CD4-positive, alpha-beta T cell (primary cell): ENCODE measurements at regions not wholly inside any gene's neighbourhood (a gene's known extent, or its start where the extent isn't known, plus 50 kb on each side); places are given as distances from the start of the nearest gene placed in this dataset.

Source experiments
- ATAC-seq: fragments of 200-7000 bp; cut with Tn5 transposase; one replicate; pipeline ENCODE4 v1.10.0; 2022; ENCODE audit warnings: mild to moderate bottlenecking; ENCODE audit not compliant: poor library complexity
- CTCF ChIA-PET: fragments of 350-600 bp; sonication (Branson Sonifier 250); formaldehyde crosslinking; loops from one replicate; lab custom pipeline; 2021; ENCODE audit warnings: antibody characterized with exemption, inconsistent platforms; lab: Charles Lee
- POLR2A ChIA-PET: fragments of 350-600 bp; sonication (Branson Sonifier 250); formaldehyde crosslinking; loops from one replicate; lab custom pipeline; 2021; ENCODE audit warnings: antibody characterized with exemption, inconsistent platforms; lab: Charles Lee
- DNase-seq, 14 experiments: peaks; one replicate each; pipeline ENCODE4 v3.0.0-alpha.2; 2013 to 2020; ENCODE audit warnings: mixed read lengths in 2 of 14
- H3K27ac ChIP-seq, 2 donors: one replicate each; pipeline versions ENCODE4 v1.5.1 to v1.7.0; 2013; ENCODE audit warnings: low read length in 2 of 2, low read depth in 1 of 2, mild to moderate bottlenecking in 1 of 2
- H3K27me3 ChIP-seq, 2 experiments: 1 replicate in 1 of 2; 2 replicates in 1 of 2; pipeline versions ENCODE4 v1.6.1 to v1.7.0; 2013; ENCODE audit warnings: low read length in 2 of 2, control low read depth in 1 of 2, mild to moderate bottlenecking in 1 of 2, moderate library complexity in 1 of 2; ENCODE audit not compliant: insufficient read depth in 2 of 2, control insufficient read depth in 1 of 2
- H3K36me3 ChIP-seq: one replicate; pipeline ENCODE4 v1.6.1; 2013; ENCODE audit warnings: low read length, control low read depth; ENCODE audit not compliant: insufficient read depth
- H3K4me1 ChIP-seq: one replicate; pipeline ENCODE4 v1.6.1; 2013; ENCODE audit warnings: low read length, control low read depth; ENCODE audit not compliant: insufficient read depth
- H3K4me3 ChIP-seq: one replicate; pipeline ENCODE4 v1.5.1; 2013; ENCODE audit warnings: mild to moderate bottlenecking, low read length, moderate library complexity
- H3K9me3 ChIP-seq, 2 experiments: 1 replicate in 1 of 2; 2 replicates in 1 of 2; pipeline versions ENCODE4 v1.6.1 to v1.7.0; 2013; ENCODE audit warnings: low read length in 2 of 2, mild to moderate bottlenecking in 2 of 2, control low read depth in 1 of 2, moderate library complexity in 1 of 2; ENCODE audit not compliant: control insufficient read depth in 1 of 2, insufficient read depth in 1 of 2
- H3K27ac Mint-ChIP-seq: one replicate; pipeline ENCODE4 v1.8.0; 2020; ENCODE audit warnings: mixed read lengths
- H3K27me3 Mint-ChIP-seq: one replicate; pipeline ENCODE4 v1.8.0; 2021; ENCODE audit warnings: mixed read lengths
- H3K36me3 Mint-ChIP-seq: one replicate; pipeline ENCODE4 v1.8.0; 2021; ENCODE audit warnings: low read depth, mixed read lengths
- H3K4me1 Mint-ChIP-seq: one replicate; pipeline ENCODE4 v1.8.0; 2021; ENCODE audit warnings: low read depth, mixed read lengths
- H3K4me3 Mint-ChIP-seq: one replicate; pipeline ENCODE4 v1.8.0; 2020; ENCODE audit warnings: mild to moderate bottlenecking, mixed read lengths
- H3K9me3 Mint-ChIP-seq: one replicate; pipeline ENCODE4 v1.8.0; 2020; ENCODE audit warnings: mixed read lengths
- intact Hi-C, 2 experiments: fragments of 100-400 bp; cut with DNase I in 1 of 2; cut with micrococcal nuclease in 1 of 2; formaldehyde crosslinking; loops; one replicate each; pipeline versions ENCODE4 v1.15.1 to v1.9.0; 2023 to 2025; cut with DNase I, micrococcal nuclease
- TF ChIP-seq, protein P1 (sequence below): fragments of 200-600 bp; IDR thresholded peaks from one replicate; pipeline ENCODE4 v1.8.0; 2022; ENCODE audit warnings: antibody characterized with exemption, mild to moderate bottlenecking

DNA sequence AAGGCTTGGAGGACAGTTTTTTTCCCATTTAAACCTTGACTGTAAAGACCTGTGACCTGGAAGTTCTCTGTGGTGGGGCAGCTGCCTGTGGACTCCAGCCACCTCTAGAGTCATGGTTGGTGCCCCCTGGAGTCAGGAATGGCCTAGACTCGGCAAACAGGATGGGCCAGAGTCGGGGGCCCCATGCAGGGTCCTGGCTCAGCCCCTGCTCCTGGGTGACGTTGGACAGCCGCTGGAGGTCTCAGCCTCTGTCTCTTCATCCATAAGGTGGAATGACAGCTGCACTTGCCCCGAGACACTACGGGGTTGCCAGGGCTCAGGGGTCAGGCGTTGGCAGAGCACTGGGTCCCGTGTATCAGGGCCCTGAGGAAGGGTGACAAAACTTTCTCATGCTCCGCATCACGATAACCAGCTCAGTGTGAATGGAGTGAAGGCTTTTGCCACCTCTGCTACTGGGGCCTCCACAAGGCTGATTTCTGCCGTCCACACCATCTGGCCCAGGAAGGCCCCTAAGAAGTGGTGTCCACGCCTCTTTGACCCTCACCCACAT lies 58.5 kb upstream of the TTC34 start:
- intact Hi-C loops, result no loop called here
- H3K4me3 ChIP-seq, result no peak overlapping the region
- no peaks in the 10 kb centered on the region for H3K36me3 Mint-ChIP-seq
- DNase-seq, result no peak
- peaks cover 18% of the 10 kb centered on the region for H3K4me1 ChIP-seq
- ChIA-PET CTCF (no interaction called here), POLR2A (no interaction called here)
- no peaks in the 10 kb centered on the region for H3K27me3 ChIP-seq
- H3K27me3 Mint-ChIP-seq, result no peaks in the 10 kb centered on the region
- peaks cover 0 to 20% of the 10 kb centered on the region in 2 experiments for H3K9me3 ChIP-seq
- H3K4me1 Mint-ChIP-seq, result no peaks in the 10 kb centered on the region
- no peak overlapping the region for H3K4me3 Mint-ChIP-seq
- no peak overlapping the region for H3K27ac Mint-ChIP-seq
- ATAC-seq, result no peak
- H3K36me3 ChIP-seq, result no peaks in the 10 kb centered on the region
- TF ChIP-seq, protein P1, sequence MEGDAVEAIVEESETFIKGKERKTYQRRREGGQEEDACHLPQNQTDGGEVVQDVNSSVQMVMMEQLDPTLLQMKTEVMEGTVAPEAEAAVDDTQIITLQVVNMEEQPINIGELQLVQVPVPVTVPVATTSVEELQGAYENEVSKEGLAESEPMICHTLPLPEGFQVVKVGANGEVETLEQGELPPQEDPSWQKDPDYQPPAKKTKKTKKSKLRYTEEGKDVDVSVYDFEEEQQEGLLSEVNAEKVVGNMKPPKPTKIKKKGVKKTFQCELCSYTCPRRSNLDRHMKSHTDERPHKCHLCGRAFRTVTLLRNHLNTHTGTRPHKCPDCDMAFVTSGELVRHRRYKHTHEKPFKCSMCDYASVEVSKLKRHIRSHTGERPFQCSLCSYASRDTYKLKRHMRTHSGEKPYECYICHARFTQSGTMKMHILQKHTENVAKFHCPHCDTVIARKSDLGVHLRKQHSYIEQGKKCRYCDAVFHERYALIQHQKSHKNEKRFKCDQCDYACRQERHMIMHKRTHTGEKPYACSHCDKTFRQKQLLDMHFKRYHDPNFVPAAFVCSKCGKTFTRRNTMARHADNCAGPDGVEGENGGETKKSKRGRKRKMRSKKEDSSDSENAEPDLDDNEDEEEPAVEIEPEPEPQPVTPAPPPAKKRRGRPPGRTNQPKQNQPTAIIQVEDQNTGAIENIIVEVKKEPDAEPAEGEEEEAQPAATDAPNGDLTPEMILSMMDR, result no peak
- H3K27ac ChIP-seq, result no peak overlapping the region
- no peaks in the 10 kb centered on the region for H3K9me3 Mint-ChIP-seq

DNA sequence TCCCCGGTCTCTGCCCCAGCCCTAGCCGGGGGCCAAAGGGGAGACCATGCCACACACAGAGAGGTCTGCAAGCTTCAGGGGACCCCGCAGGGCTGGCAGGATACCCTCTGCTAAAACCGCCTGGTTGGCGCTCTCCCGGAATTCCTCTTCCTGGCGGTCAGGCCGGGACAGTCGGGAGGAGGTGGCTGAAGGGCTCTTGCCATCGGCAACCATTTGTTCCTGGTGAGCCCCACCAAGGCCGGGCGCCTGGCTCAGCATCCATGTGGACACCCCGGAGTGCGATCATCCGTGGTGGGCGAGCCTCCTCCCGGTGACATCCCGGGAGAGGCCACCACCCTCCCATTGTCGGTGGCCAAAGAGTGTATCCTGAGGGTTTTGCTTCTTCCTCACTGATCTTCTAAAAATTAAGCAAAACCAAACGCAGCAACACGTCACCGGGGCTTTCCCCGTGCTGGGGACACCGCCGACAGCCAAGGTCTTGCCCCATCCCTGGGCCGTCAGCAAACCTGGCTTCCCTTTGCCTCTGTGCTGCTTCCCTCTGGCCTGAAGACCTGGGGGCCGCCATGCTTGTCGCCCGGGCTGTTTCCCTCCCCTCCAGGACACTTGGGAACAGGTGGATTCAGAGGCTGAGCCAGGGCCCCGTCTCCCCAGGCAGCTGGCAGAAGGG lies 59.1 kb upstream of the TTC34 start:
- H3K36me3 ChIP-seq, result no peaks in the 10 kb centered on the region
- H3K4me1 ChIP-seq, result peaks cover 18% of the 10 kb centered on the region
- H3K27me3 Mint-ChIP-seq, result no peaks in the 10 kb centered on the region
- no peaks in the 10 kb centered on the region for H3K36me3 Mint-ChIP-seq
- intact Hi-C loops, result no loop called here
- H3K27ac Mint-ChIP-seq, result no peak overlapping the region
- H3K4me1 Mint-ChIP-seq, result no peaks in the 10 kb centered on the region
- H3K9me3 ChIP-seq, result peaks cover 0 to 15% of the 10 kb centered on the region in 2 experiments
- H3K9me3 Mint-ChIP-seq, result no peaks in the 10 kb centered on the region
- H3K27me3 ChIP-seq, result no peaks in the 10 kb centered on the region
- POLR2A ChIA-PET, result no interaction called here
- no peak overlapping the region for H3K4me3 Mint-ChIP-seq
- CTCF ChIA-PET, result no interaction called here
- no peak overlapping the region for H3K4me3 ChIP-seq
- TF ChIP-seq, protein P1, result no peak
- H3K27ac ChIP-seq, result no peak overlapping the region
- no peak for DNase-seq
- no peak for ATAC-seq

DNA sequence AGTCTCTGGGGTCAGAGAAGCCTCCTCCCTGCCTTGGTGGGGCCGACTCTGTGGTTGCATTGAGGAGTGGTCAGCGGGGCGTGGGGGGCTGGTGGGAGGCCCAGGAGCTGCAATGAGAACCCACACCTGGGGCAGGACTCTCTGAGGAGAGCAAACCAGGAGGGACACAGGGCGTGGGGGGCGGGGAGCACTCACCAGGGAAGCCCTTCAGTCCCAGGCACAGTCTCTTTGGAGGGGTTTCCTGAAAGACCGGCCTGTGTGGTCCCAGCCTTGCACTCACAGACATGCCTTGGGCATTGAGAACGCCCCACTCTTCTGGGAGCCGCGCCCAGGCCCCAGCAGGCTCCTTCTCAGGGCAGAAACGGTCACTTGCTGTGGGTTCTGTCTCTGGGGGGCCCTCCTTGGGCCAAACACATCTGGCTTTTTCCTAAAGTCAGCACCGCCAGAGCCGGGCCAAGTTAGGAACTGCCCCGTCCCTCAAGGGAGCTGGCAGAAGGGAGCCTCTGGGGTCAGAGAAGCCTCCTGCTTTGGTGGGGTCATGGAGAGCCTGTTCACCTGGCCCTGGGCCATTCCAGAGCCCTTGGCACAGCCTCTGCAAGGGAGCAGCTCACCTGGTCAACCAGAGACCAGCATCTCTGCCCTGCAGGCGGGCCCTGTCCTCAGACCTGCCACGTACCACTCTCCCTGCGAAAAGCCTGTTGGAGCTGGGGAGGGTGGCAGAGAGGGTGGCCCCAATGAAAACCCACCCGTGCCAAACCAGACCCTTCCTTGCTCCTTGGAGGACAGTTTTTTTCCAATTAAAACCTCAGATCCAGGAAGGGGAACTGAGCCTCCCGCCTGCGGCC lies 59.9 kb upstream of the TTC34 start:
- intact Hi-C loops, result no loop called here
- ATAC-seq, result no peak

More for the DNA sequence above, 59.9 kb upstream of the TTC34 start:
- Mint-ChIP-seq H3K4me3 (no peak overlapping the region), H3K27me3 (no peaks in the 10 kb centered on the region), H3K9me3 (no peaks in the 10 kb centered on the region), H3K27ac (no peak overlapping the region), H3K36me3 (no peaks in the 10 kb centered on the region), H3K4me1 (no peaks in the 10 kb centered on the region)
- Histone ChIP-seq H3K27me3 (no peaks in the 10 kb centered on the region), H3K27ac (no peak overlapping the region), H3K4me3 (no peak overlapping the region), H3K9me3 (peaks cover 0 to 10% of the 10 kb centered on the region in 2 experiments), H3K4me1 (peaks cover 18% of the 10 kb centered on the region), H3K36me3 (no peaks in the 10 kb centered on the region)
- no peak for DNase-seq
- TF ChIP-seq, protein P1, result no peak
- POLR2A ChIA-PET, result no interaction called here
- CTCF ChIA-PET, result no interaction called here
